HG03439 (cell line): ENCODE measurements at regions not wholly inside any gene's neighbourhood (a gene's known extent, or its start where the extent isn't known, plus 50 kb on each side); places are given as distances from the start of the nearest gene placed in this dataset.

Source experiments
- ATAC-seq: cut with Tn5 transposase; IDR thresholded peaks from one replicate; pipeline ENCODE4 v1.9.1; 2021; ENCODE audit warnings: mild to moderate bottlenecking, moderate library complexity; ENCODE audit not compliant: unreplicated experiment

- ATAC-seq, result no peak
These were observed 255.6 kb downstream of the ENGASE start for GRCh38 chr17:79330229-79330628.

- no peak for ATAC-seq
These were observed 252.2 kb downstream of the ENGASE start for GRCh38 chr17:79326814-79327213.

- no peak for ATAC-seq
These were observed 251.2 kb downstream of the ENGASE start for GRCh38 chr17:79325709-79326430.

- ATAC-seq, result no peak
These were observed 249.6 kb downstream of the ENGASE start for GRCh38 chr17:79324194-79324593.

GRCh38 chr17:79323566-79323965, 248.9 kb downstream of the ENGASE start:
- no peak for ATAC-seq

GRCh38 chr17:79322211-79323123, 247.8 kb downstream of the ENGASE start:
- ATAC-seq, result no peak

GRCh38 chr17:79320331-79320730, 245.7 kb downstream of the ENGASE start:
- ATAC-seq, result no peak

GRCh38 chr17:79317916-79318315, 243.3 kb downstream of the ENGASE start:
- no peak for ATAC-seq

GRCh38 chr17:79316805-79317204, 242.2 kb downstream of the ENGASE start:
- ATAC-seq, result no peak

- no peak for ATAC-seq
These were observed 240.9 kb downstream of the ENGASE start for GRCh38 chr17:79315358-79316105.

- ATAC-seq, result no peak
These were observed 240.2 kb downstream of the ENGASE start for GRCh38 chr17:79314617-79315357.

- ATAC-seq, result no peak
These were observed 236.7 kb downstream of the ENGASE start for GRCh38 chr17:79311373-79311772.

- ATAC-seq, result no peak
These were observed 232.0 kb downstream of the ENGASE start for GRCh38 chr17:79306424-79307318.

- no peak for ATAC-seq
These were observed 231.3 kb downstream of the ENGASE start for GRCh38 chr17:79305768-79306423.

GRCh38 chr17:79305376-79305767, 230.7 kb downstream of the ENGASE start:
- ATAC-seq, result no peak

- ATAC-seq, result no peak
These were observed 230.3 kb downstream of the ENGASE start for GRCh38 chr17:79304884-79305283.

- ATAC-seq, result no peak
These were observed 229.1 kb downstream of the ENGASE start for GRCh38 chr17:79303641-79304205.

- ATAC-seq, result no peak
These were observed 226.8 kb downstream of the ENGASE start for GRCh38 chr17:79301469-79301868.

GRCh38 chr17:79299349-79299748, 224.7 kb downstream of the ENGASE start:
- ATAC-seq, result no peak
